ENCODE measurements at regions not wholly inside any gene's neighbourhood (a gene's known extent, or its start where the extent isn't known, plus 50 kb on each side); places are given as distances from the start of the nearest gene placed in this dataset.

DNA sequence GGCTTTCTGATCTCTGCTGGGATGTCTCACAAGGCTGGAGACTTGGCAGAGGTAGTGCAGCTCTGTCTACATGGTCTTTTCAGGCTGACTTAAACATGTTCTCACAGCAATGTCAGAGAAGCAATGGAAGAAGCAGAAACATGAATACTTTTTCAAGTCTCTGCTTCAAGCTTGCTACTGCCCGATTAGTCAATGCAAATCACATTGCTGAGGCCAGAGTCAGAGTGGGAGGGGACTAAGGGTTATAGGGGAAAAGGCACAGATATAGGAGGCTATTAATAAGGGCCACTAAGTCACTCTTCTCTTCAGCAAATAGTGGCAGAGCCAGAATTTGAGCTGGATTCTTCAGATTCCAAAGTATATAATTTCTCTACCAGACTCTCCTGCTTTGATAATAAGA is 390.5 kb downstream of the TMEM135 start:
- no peak for FAIRE-seq
- CTCF ChIA-PET (ENCODE audit: partially characterized antibody): interaction anchor here (0.7 to 1.3 kb wide), 4 partner anchors 9 to 973 kb away, joined by 3 read pairs; no protein-coding TSS in a partner anchor
- WGBS, 2 experiments (ENCODE audit: extremely low coverage in 1 of 2, insufficient coverage in 1 of 2, insufficient read length in 1 of 2, insufficient replicate concordance in 2 of 2, low coverage in 1 of 2, low lambda C conversion rate in 2 of 2, missing lambda C conversion rate in 1 of 2): 89% methylated on average over 1 of the region's 1 CpG; no CpG with 5 or more reads in 1 of the 2 experiments

More for the DNA sequence above, 390.5 kb downstream of the TMEM135 start:
- Histone ChIP-seq H2AFZ (ENCODE audit: low read length) (0 out of 2 replicates have a peak overlapping the region, but pooled peaks have one; percentile 64), H3K27me3 (replicated peaks in 1 of 4; ENCODE audit: control insufficient read depth in 3 of 4, extremely low read depth in 1 of 4, insufficient read depth in 3 of 4, low read length in 3 of 4) (no peaks in the 10 kb centered on the region), H2BK120ac (replicated peaks; ENCODE audit: low read depth, low read length) (no peak overlapping the region), H2BK15ac (ENCODE audit: low read length) (no peak overlapping the region), H3K4me3 (ENCODE audit: extremely low read depth in 1 of 4, insufficient read depth in 2 of 4, low read depth in 3 of 4, low read length in 4 of 4) (no peak overlapping the region), H3K79me1 (ENCODE audit: low read depth, low read length) (no peaks in the 10 kb centered on the region), H2AK5ac (ENCODE audit: low read depth, low read length) (no peak overlapping the region), H3K79me2 (ENCODE audit: control insufficient read depth in 1 of 2, insufficient read depth in 2 of 2, low read length in 2 of 2) (no peaks in the 10 kb centered on the region), H2BK20ac (ENCODE audit: low read length) (no peak overlapping the region), H3K14ac (ENCODE audit: insufficient read length) (no peak overlapping the region), H4K8ac (ENCODE audit: extremely low read depth, insufficient read depth, low read length) (no peak overlapping the region), H4K91ac (replicated peaks; ENCODE audit: insufficient read length, low read length) (no peak overlapping the region), H3K27ac (ENCODE audit: low read depth, low read length) (no peak overlapping the region), H3K23me2 (ENCODE audit: low read depth, low read length) (no peaks in the 10 kb centered on the region; the same call in 1 of the 2 replicates), H3K56ac (replicated peaks; ENCODE audit: insufficient read length, low read depth, low read length) (no peak overlapping the region), H3K4me1 (replicated peaks in 1 of 4; ENCODE audit: control insufficient read depth in 3 of 4, insufficient read depth in 4 of 4, low read length in 3 of 4) (no peaks in the 10 kb centered on the region), H3K23ac (ENCODE audit: insufficient read length) (no peak overlapping the region), H4K5ac (ENCODE audit: insufficient read length, low read depth, low read length) (no peak overlapping the region), H3K4me2 (ENCODE audit: insufficient read depth in 1 of 2, low read depth in 2 of 2, low read length in 2 of 2) (no peak overlapping the region), H3K18ac (ENCODE audit: extremely low read depth, low read length) (no peak overlapping the region), H2BK5ac (ENCODE audit: low read depth, low read length) (no peak overlapping the region), H2BK12ac (ENCODE audit: low read depth, low read length) (no peak overlapping the region), H4K20me1 (replicated peaks in 1 of 2; ENCODE audit: control insufficient read depth in 1 of 2, insufficient read depth in 2 of 2, low read length in 2 of 2) (no peaks in the 10 kb centered on the region), H3K4ac (replicated peaks; ENCODE audit: insufficient read length, low read depth, low read length) (no peak overlapping the region), H3K9ac (replicated peaks in 1 of 4; ENCODE audit: extremely low read depth in 1 of 4, low read depth in 3 of 4, low read length in 3 of 4) (no peak overlapping the region), H3K36me3 (ENCODE audit: control insufficient read depth in 2 of 4, insufficient read depth in 4 of 4, low read length in 3 of 4) (no peaks in the 10 kb centered on the region), H3K9me3 (ENCODE audit: insufficient read depth in 2 of 2, low read depth in 1 of 2, low read length in 1 of 2) (no peaks in the 10 kb centered on the region)
- DNase-seq (ENCODE audit: low read depth in 1 of 2, low spot score in 2 of 2): no peak
- POLR2A ChIA-PET (ENCODE audit: partially characterized antibody): no interaction called here
- TF ChIP-seq YY1 (IDR thresholded peaks at IDR 0.05; ENCODE audit: low read depth, low read length) (no peak), SRF (IDR thresholded peaks at IDR 0.05; ENCODE audit: low read depth, low read length) (no peak), ZNF274 (IDR thresholded peaks at IDR 0.05; ENCODE audit: borderline replicate concordance, extremely low read depth, low read length) (no peak), SUZ12 (IDR thresholded peaks at IDR 0.05; ENCODE audit: low read length) (no peak), SIRT6 (IDR thresholded peaks at IDR 0.05; ENCODE audit: low read length) (no peak), GTF2F1 (IDR thresholded peaks at IDR 0.05; ENCODE audit: borderline replicate concordance, low read depth, low read length) (no peak), RXRA (IDR thresholded peaks at IDR 0.05; ENCODE audit: insufficient read depth, low read depth, low read length) (no peak), JUN (IDR thresholded peaks at IDR 0.05; ENCODE audit: low read depth, low read length) (no peak), MAX (IDR thresholded peaks at IDR 0.05) (no peak), BACH1 (IDR thresholded peaks at IDR 0.05; ENCODE audit: low read length) (no peak), MAFK (IDR thresholded peaks at IDR 0.05; ENCODE audit: low read depth, low read length) (no peak), CREB1 (IDR thresholded peaks at IDR 0.05) (no peak), TAF7 (optimal IDR thresholded peaks at IDR 0.05; ENCODE audit: borderline replicate concordance, low read depth, low read length) (no peak), TAF1 (IDR thresholded peaks at IDR 0.05; ENCODE audit: low read depth, low read length) (no peak), SP4 (IDR thresholded peaks at IDR 0.05; ENCODE audit: low read length) (no peak), KDM5A (IDR thresholded peaks at IDR 0.05; ENCODE audit: low read length) (no peak)
